MCF 10A (cell line): ENCODE measurements at regions not wholly inside any gene's neighbourhood (a gene's known extent, or its start where the extent isn't known, plus 50 kb on each side); places are given as distances from the start of the nearest gene placed in this dataset.

ENCODE experiments used
- BruUV-seq: library from RNA; stranded (reverse); fragments of 400-500 nt; replicated peaks from 2 replicates; lab custom pipeline; 2021; lab: Mats Ljungman, UMichigan
- CTCF ChIA-PET: fragments of 300-600 bp; sonication (Branson Sonifier 250); formaldehyde crosslinking; extraction: SDS; loops from one replicate; lab custom pipeline; 2021; ENCODE audit warnings: antibody characterized with exemption, inconsistent platforms; lab: Yijun Ruan, JAX
- POLR2A ChIA-PET: fragments of 300-600, 350-650 bp; sonication (Branson Sonifier 250); formaldehyde crosslinking; extraction: SDS; loops from one replicate; lab custom pipeline; 2020; ENCODE audit warnings: antibody characterized with exemption, inconsistent platforms; lab: Yijun Ruan, JAX
- DNase-seq: peaks from one replicate; pipeline ENCODE4 v3.0.0-alpha.2; 2018; ENCODE audit not compliant: unreplicated experiment
- H3K27ac Mint-ChIP-seq: one replicate; pipeline ENCODE4 v1.8.0; 2022; ENCODE audit warnings: mild to moderate bottlenecking, low read depth, mixed read lengths; ENCODE audit not compliant: unreplicated experiment
- H3K27me3 Mint-ChIP-seq: one replicate; pipeline ENCODE4 v1.8.0; 2022; ENCODE audit warnings: mixed read lengths; ENCODE audit not compliant: insufficient read depth, unreplicated experiment
- H3K36me3 Mint-ChIP-seq: one replicate; pipeline ENCODE4 v1.8.0; 2022; ENCODE audit warnings: mild to moderate bottlenecking, moderate library complexity, mixed read lengths; ENCODE audit not compliant: insufficient read depth, unreplicated experiment
- H3K4me1 Mint-ChIP-seq: one replicate; pipeline ENCODE4 v1.8.0; 2022; ENCODE audit warnings: mixed read lengths; ENCODE audit not compliant: insufficient read depth, unreplicated experiment
- H3K4me3 Mint-ChIP-seq: one replicate; pipeline ENCODE4 v1.8.0; 2022; ENCODE audit warnings: mild to moderate bottlenecking, moderate library complexity, mixed read lengths; ENCODE audit not compliant: unreplicated experiment
- H3K9me3 Mint-ChIP-seq: one replicate; pipeline ENCODE4 v1.8.0; 2022; ENCODE audit warnings: mixed read lengths; ENCODE audit not compliant: unreplicated experiment
- CTCF ChIP-seq: fragments of 200-600 bp; IDR thresholded peaks from one replicate; pipeline ENCODE4 v1.8.0; 2022; ENCODE audit warnings: antibody characterized with exemption, mild to moderate bottlenecking; ENCODE audit not compliant: unreplicated experiment
- intact Hi-C: fragments of 100-400 bp; cut with micrococcal nuclease; formaldehyde crosslinking; loops from 2 replicates; pipeline ENCODE4 v1.14.1; 2022

DNA sequence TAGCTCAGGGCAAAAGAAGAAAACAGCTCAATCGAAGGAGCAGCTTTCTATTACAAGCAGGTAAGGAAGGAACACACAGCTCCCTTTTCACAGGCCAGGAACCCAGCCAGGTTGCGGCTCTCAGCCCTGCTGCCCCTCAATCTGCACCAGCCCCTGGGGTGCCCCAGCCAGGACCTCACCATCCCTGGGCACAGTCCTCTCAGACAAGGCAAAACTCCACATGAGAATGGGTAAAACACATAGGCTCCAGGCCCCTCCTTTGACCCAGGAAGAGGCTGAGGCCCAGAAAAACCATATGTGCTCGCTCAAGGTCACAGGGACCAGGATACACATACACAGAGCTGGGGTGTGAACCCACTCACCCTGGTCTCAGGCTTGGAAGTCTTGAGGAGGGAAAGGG, 178.7 kb upstream of the TLE3 start:
- CTCF ChIA-PET = interaction anchor here (0.6 kb wide), 1 partner anchor 43 kb away, joined by 3 read pairs; no protein-coding TSS in a partner anchor
- H3K9me3 Mint-ChIP-seq = no peaks in the 10 kb centered on the region

GRCh38 chr15:70275461-70276138, 177.9 kb upstream of the TLE3 start:
- BruUV-seq = no TSS peak
- Mint-ChIP-seq H3K4me1 (peaks cover 16% of the 10 kb centered on the region), H3K36me3 (no peaks in the 10 kb centered on the region), H3K9me3 (no peaks in the 10 kb centered on the region), H3K4me3 (no peak overlapping the region), H3K27me3 (no peaks in the 10 kb centered on the region), H3K27ac (no peak overlapping the region)
- POLR2A ChIA-PET = interaction anchor here (0.8 kb wide), 1 partner anchor 9 kb away, joined by 3 read pairs; no protein-coding TSS in a partner anchor
- TF ChIP-seq CTCF = no peak
- intact Hi-C loops = no loop called here
- CTCF ChIA-PET = no interaction called here
- DNase-seq = no peak

More for the DNA sequence above, 178.7 kb upstream of the TLE3 start:
- POLR2A ChIA-PET = interaction anchor here (0.8 kb wide), 1 partner anchor 8 kb away, joined by 3 read pairs; no protein-coding TSS in a partner anchor
- intact Hi-C loops = no loop called here
- Mint-ChIP-seq H3K4me1 (peaks cover 8% of the 10 kb centered on the region), H3K27ac (no peak overlapping the region), H3K27me3 (no peaks in the 10 kb centered on the region), H3K36me3 (no peaks in the 10 kb centered on the region), H3K4me3 (no peak overlapping the region)
- DNase-seq = no peak
- no peak for TF ChIP-seq CTCF
- no TSS peak for BruUV-seq

- H3K27me3 Mint-ChIP-seq = no peaks in the 10 kb centered on the region
- intact Hi-C loops = no loop called here
- peaks cover 22% of the 10 kb centered on the region for H3K4me1 Mint-ChIP-seq
- CTCF ChIA-PET = interaction anchor here (0.7 kb wide), 1 partner anchor 75 kb away, joined by 3 read pairs; no protein-coding TSS in a partner anchor
- BruUV-seq = no TSS peak
- DNase-seq = no peak
- H3K4me3 Mint-ChIP-seq = no peak overlapping the region
- no peak for TF ChIP-seq CTCF
- no peaks in the 10 kb centered on the region for H3K36me3 Mint-ChIP-seq
- H3K27ac Mint-ChIP-seq = no peak overlapping the region
- POLR2A ChIA-PET = no interaction called here
- H3K9me3 Mint-ChIP-seq = no peaks in the 10 kb centered on the region
Observed at GRCh38 chr15:70274908-70275307, 177.2 kb upstream of the TLE3 start.

GRCh38 chr15:70274255-70274880, 176.7 kb upstream of the TLE3 start:
- Mint-ChIP-seq H3K9me3 (no peaks in the 10 kb centered on the region), H3K4me1 (peaks cover 28% of the 10 kb centered on the region), H3K36me3 (no peaks in the 10 kb centered on the region), H3K27ac (no peak overlapping the region), H3K27me3 (no peaks in the 10 kb centered on the region), H3K4me3 (no peak overlapping the region)
- POLR2A ChIA-PET = interaction anchor here (0.7 to 0.8 kb wide), 2 partner anchors 15 to 103 kb away, joined by 3 read pairs; no protein-coding TSS in a partner anchor
- intact Hi-C loops = no loop called here
- no peak for DNase-seq
- no peak for TF ChIP-seq CTCF
- BruUV-seq = no TSS peak
- CTCF ChIA-PET = interaction anchor here (0.7 kb wide), 1 partner anchor 74 kb away, joined by 3 read pairs; no protein-coding TSS in a partner anchor
